ENCODE measurements at regions not wholly inside any gene's neighbourhood (a gene's known extent, or its start where the extent isn't known, plus 50 kb on each side); places are given as distances from the start of the nearest gene placed in this dataset.

GRCh38 chr5:124692950-124693349 is 53.5 kb downstream of the ZNF608 start:
- no peak for DNase-seq (ENCODE audit: low read depth in 2 of 2)

DNA sequence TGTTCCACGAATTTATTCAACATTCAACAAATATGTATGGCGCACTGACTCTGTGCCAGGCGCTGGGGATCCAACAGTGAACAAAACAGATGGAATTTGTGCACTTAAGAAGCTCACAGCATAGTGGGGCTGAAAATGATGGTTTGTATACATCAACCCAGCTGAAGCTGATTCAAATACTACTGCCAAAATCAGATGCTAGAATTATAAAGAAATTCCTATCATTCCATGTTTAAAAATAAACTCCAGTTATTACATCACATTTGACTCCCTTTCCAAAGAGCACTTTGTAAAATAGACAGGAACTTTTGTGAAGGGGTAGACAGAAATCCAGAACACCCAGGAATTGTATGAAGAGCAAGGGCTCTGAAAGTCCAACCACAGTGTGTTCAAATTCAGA is 54.1 kb downstream of the ZNF608 start:
- no peak for DNase-seq (ENCODE audit: low read depth in 2 of 2)

DNA sequence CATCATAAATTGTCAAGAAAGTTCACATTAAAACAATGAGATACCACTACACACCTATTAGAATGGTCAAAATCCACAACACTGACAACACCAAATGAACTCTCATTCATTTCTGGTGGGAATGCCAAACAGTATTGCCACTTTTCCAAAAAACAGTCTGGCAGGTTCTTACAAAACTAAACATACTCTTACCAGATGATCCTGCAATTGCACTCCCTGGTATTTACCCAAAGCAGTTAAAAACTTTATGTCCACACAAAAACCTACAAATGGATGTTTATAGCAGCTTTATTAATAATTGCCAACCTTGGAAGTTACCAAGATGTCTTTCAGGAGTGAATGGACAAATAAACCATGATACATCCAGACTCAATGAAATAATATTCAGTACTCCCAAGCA is 56.8 kb downstream of the ZNF608 start:
- DNase-seq (ENCODE audit: low read depth in 2 of 2), result no peak

GRCh38 chr5:124686239-124687004 is 60.0 kb downstream of the ZNF608 start:
- no peak for DNase-seq (ENCODE audit: low read depth in 2 of 2)

GRCh38 chr5:124685404-124685930 is 61.0 kb downstream of the ZNF608 start:
- no peak for DNase-seq (ENCODE audit: low read depth in 2 of 2)

GRCh38 chr5:124683917-124684555 is 62.4 kb downstream of the ZNF608 start:
- no peak for DNase-seq (ENCODE audit: low read depth in 2 of 2)

DNA sequence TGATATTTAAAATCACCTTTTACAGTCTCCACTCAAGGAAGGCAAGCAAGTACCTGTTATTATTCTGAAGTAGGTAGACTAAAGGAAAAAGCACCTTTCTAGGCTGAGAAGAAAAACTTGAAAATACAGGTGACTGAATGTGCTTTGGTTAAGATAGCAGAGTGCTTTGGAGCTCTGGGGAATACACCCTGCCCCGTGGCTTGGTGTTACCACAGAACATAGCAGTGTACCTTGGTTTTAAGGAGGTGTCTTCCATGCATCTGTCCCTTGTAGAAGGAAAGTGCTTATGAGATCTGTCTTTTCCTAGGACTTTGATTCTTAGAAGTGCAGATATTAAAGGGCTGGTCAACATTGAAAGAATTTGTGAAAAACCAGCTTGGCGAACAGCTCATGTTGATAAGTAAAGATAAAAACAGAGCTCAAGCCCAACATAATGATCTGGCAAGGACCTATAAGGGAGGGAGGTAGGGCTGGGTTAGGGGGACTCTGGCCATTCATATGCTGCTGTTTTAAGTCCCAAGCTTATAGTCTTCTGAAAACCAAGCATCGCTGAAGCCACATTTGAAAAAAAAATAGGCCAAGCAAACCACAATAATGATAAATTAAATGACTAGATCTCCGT is 66.8 kb downstream of the ZNF608 start:
- no peak for DNase-seq (ENCODE audit: low read depth in 2 of 2)

DNA sequence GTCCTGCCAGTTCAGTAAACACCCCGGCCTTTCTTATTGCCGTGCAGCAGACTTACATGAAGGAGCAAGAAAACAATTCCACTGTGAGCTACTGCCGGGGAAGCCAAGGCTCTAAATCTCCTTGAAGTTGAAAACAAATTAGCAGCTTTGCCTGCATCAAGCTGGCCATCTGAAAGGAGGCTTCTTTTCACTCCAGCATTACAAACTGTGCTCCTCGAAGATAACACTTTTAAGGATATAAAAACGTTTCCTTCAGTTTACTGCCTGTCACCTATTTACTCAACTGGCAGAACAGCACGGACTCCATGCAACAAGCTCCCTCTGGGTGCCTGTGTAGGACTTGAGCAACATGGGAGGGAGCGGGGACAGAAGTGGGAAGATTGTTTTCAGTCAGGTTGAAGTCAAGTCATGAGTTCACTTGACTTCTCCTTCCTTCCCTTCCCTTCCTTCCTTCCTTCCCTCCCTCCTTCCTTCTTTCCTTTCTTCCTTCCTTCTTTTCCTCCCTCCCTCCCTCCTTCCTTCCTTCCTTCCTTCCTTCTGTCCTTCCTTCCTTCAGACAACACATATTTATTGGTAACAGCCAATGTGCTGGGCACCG is 67.4 kb downstream of the ZNF608 start:
- no peak for DNase-seq (ENCODE audit: low read depth in 2 of 2)

DNA sequence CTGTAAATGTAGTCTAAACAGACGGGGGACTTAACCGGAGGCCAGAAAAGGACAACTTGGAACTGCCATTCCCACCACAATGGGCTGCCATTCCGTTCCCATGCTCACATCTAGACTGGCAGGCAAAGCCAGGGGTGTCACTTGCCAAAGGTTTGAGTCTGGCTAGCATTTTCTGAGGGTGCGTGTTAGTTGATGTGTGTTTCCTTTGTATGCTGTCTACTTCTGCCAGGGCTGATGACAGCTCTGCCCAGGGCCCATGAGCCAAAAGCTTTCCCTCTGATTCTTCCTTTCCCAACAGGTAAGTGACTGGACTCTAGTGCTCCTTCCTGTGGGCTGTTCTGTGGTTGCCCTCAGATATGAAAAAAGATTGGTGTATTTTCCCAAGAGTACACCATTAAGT is 68.0 kb downstream of the ZNF608 start:
- DNase-seq (ENCODE audit: low read depth in 2 of 2), result no peak

DNA sequence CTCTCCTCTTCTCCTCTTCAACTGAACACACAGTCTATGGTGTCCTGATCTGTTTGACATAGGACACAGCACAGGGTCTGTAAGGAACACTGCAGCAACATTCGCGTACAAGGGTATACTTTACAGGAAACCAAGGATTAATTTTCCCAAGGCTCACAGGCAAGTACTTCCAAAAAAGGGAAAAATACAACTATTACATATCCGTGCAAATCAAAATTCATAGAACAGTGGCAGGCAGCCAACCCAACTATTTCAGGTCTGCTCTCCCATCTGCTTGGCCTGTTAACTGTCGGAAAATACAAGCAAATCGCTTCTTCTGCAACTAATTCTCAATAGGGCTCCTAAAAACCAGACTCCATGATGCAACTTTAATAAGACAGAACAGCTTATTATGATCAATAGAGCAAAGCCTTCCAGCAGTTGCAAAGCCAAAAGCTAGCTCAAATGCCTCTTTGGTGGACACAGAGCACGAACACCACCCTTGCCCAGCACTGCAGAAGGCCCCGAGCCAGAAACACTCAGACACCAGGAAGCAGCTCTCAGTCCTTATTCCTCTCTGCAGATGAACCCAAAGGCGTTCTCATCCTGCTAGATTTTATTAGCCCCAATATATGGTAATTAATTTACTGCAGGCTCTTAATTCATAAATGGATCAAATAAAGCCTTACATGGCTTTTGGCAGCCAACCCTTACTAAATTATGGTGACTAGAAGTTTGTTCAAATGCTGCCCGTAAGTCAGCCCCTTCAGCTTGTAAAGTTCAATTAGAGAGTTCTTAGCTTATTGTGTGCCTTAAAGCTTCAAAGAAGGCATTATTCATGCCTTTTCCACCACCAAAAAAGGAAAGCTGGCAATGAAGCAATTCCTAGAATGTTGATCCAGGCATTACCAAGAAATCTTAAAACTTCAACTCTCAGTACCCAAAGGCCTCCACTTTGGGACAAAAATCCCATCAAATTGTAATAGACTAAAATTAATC is 68.8 kb downstream of the ZNF608 start:
- DNase-seq (ENCODE audit: low read depth in 2 of 2), result no peak

DNA sequence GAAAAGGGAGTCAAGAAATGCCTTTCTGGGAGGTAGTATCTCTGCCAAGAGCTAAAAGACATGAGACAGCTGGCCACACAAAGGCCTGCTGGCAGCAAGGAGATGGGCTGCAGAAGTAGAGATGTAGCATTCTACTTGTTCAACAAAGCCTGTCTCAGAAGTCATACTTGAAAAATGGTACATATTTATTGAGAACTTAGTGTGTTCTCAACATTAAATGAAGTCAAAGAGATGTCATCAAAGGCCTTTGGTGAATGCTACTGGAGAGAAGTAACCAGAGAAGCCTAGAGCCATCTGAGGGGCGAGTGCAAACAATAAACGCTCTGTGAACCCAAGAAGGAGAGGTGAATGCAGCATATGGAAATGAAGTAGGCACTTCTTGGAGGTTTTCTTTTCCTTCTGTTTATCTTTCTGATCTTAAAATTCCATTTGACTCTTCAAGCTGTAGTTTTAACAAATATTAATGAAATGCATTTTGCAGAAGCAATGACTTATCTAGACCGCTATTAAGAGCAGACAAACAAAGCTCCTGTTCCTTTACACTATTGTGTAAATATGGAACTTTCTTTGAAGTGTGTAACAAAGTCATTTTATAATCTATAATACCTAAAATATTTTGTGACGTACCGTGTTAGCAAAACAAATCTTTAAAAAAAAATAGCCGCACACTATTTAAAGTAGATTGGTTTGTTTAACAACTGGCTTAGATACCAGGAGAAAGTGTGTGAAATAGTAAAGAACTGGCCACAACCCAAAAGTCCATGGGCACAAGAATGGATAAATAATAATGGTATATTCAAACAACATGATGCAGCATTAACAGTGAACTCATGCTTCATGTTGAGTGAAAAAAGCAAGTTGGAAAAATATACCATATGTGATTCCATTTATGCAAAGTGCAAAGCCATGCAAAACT is 70.2 kb downstream of the ZNF608 start:
- DNase-seq (ENCODE audit: low read depth in 2 of 2), result no peak

GRCh38 chr5:124671193-124671592 is 75.2 kb downstream of the ZNF608 start:
- no peak for DNase-seq (ENCODE audit: low read depth in 2 of 2)

DNA sequence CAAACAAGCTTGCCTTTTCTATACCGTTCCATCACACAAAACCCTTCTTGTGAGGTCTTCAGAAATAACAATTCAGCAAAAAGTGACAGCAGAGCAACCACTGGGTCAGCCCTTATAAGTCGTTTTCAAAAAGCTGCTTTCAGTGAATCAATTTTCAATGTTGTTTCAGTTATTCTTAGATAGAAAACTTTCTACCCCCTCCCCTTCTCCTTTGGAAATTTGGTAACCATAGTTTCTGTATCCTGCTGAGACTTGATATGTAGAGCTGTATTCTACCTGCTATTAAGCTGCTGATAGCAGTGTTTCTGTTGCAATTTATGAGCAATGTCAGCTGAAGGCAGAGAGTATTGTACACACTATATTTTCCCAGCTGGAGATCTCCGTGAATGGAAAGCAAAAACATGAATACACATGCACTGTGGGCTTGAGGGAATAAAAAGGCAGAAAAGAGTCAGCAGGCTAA is 75.7 kb downstream of the ZNF608 start:
- DNase-seq (ENCODE audit: low read depth in 2 of 2), result no peak

GRCh38 chr5:124669956-124670721 is 76.3 kb downstream of the ZNF608 start:
- DNase-seq (ENCODE audit: low read depth in 2 of 2), result no peak

DNA sequence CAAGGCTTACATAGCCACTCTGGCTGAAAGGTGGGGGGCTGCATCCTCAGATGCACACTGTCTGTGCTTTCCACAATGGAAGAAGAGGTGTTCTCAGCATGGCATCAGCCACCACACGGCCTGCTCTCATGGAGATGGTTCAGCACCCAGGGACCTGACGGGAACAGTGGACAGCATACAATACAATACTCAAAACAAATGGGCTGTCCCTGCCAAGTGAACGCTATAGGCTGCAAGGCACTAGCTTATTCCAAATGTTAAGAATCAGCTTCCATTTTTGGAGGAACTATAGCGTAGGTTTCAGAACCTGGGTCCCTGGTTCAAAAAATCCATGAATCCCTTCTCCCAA is 77.2 kb downstream of the ZNF608 start:
- no peak for DNase-seq (ENCODE audit: low read depth in 2 of 2)

GRCh38 chr5:124668353-124669299 is 77.8 kb downstream of the ZNF608 start:
- no peak for DNase-seq (ENCODE audit: low read depth in 2 of 2)

DNA sequence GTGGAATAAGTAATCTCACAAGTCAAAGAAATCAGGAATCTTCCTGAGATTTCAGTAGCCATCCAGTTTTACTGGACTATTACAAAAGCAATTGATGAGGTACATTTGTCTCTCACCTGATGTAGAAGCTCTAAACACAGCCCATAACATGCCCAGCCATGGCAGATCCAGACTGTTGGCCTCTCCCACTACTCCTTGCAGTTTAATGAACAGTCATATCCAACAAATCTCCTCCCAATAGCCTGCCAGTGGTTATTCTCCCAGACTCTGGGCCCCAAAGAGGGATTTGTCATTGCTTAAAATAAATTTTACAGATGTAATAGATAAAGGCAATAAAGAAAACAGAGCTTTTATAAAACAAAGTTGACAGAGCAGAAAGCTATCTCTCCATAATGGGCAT is 80.8 kb downstream of the ZNF608 start:
- DNase-seq (ENCODE audit: low read depth in 2 of 2), result no peak

GRCh38 chr5:124665035-124665434 is 81.4 kb downstream of the ZNF608 start:
- DNase-seq (ENCODE audit: low read depth in 2 of 2), result no peak

Data from stimulated activated CD8-positive, alpha-beta memory T cell treated with anti-CD3 and anti-CD28 coated beads, Interleukin-15, amount 100 ng/mL, for 48 hours (primary cell).